K562 (cell line): ENCODE measurements at regions not wholly inside any gene's neighbourhood (a gene's known extent, or its start where the extent isn't known, plus 50 kb on each side); places are given as distances from the start of the nearest gene placed in this dataset.

ENCODE experiments used
- FUS ChIP-seq: fragments of 200-400 bp; formaldehyde crosslinking; optimal IDR thresholded peaks from 2 replicates; pipeline ENCODE3; 2017; ENCODE audit warnings: low read depth, low read length
- SREBF1 ChIP-seq: fragments of 150-350 bp; IDR thresholded peaks from 2 replicates; pipeline ENCODE4 v1.6.1; 2014; ENCODE audit warnings: antibody characterized with exemption, low read depth, low read length, borderline replicate concordance
- TCF15 ChIP-seq: fragments of 250-450 bp; sonication (Bioruptor Pico); IDR thresholded peaks from 2 replicates; pipeline ENCODE4 v1.8.0; 2022; ENCODE audit warnings: moderate library complexity, mild to moderate bottlenecking, inconsistent platforms
- TFAP4 ChIP-seq: sonication (generic); formaldehyde crosslinking; IDR thresholded peaks from 2 replicates; pipeline ENCODE4 v1.8.0; 2022; ENCODE audit warnings: missing genetic modification reagents, mild to moderate bottlenecking, moderate library complexity, borderline replicate concordance
- U2AF2 ChIP-seq: fragments of 200-400 bp; formaldehyde crosslinking; optimal IDR thresholded peaks from 2 replicates; pipeline ENCODE3; 2017; ENCODE audit warnings: low read depth, mild to moderate bottlenecking, low read length
- USF2 ChIP-seq: sonication (generic); formaldehyde crosslinking; IDR thresholded peaks from 2 replicates; pipeline ENCODE4 v1.5.0; 2020; ENCODE audit warnings: missing genetic modification reagents
- ZBTB33 ChIP-seq: sonication (generic); formaldehyde crosslinking; IDR thresholded peaks from 2 replicates; pipeline ENCODE4 v1.8.1; 2023; ENCODE audit warnings: mild to moderate bottlenecking, missing genetic modification reagents
- ZNF347 ChIP-seq: fragments of 450-650 bp; formaldehyde crosslinking; IDR thresholded peaks from 2 replicates; pipeline ENCODE4 v1.4.0; 2020; ENCODE audit warnings: low read depth, mild to moderate bottlenecking, moderate library complexity
- ZNF644 ChIP-seq: fragments of 200-800 bp; sonication (Bioruptor generic); IDR thresholded peaks from 2 replicates; pipeline ENCODE4 v1.6.1; 2016; ENCODE audit warnings: low read depth, missing genetic modification characterization, missing compliant biosample characterization
- ZNF740 ChIP-seq, 3 experiments: fragments of 200-800 bp in 1 of 3; sonication (Bioruptor generic) in 1 of 3; sonication (generic) in 1 of 3; formaldehyde crosslinking in 1 of 3; IDR thresholded peaks; 2 replicates each; pipeline versions ENCODE4 v1.6.1 to v1.8.0; 2016 to 2022; ENCODE audit warnings: mild to moderate bottlenecking in 2 of 3, missing compliant biosample characterization in 2 of 3, missing genetic modification characterization in 2 of 3, missing genetic modification reagents in 1 of 3

- TF ChIP-seq SREBF1 (no peak), ZNF347 (no peak), ZNF740 (CRISPR knock-in tag; IDR thresholded peaks at IDR 0.05) (no peak), ZNF740 (tag; IDR thresholded peaks at IDR 0.05) (no peak), ZNF644 (tag) (no peak), ZBTB33 (CRISPR knock-in tag) (no peak), U2AF2 (no peak), TCF15 (CRISPR knock-in tag) (no peak), USF2 (CRISPR knock-in tag) (no peak), TFAP4 (CRISPR knock-in tag) (no peak), FUS (no peak)
Measured at GRCh38 chr16:51968749-51969148, 578.2 kb downstream of the TOX3 start.
